Omental fat pad (tissue), 3 donors: ENCODE measurements at regions not wholly inside any gene's neighbourhood (a gene's known extent, or its start where the extent isn't known, plus 50 kb on each side); places are given as distances from the start of the nearest gene placed in this dataset.

Source experiments
- ATAC-seq: fragments of 150-250 bp; one replicate; pipeline ENCODE4 v1.9.1; 2016; ENCODE audit warnings: mild to moderate bottlenecking, moderate library complexity; ENCODE audit not compliant: low FRiP score
- DNase-seq: peaks from one replicate; pipeline ENCODE4 v3.0.0-alpha.2; 2019; ENCODE audit warnings: low spot score
- TF ChIP-seq, protein P1 (sequence below), 3 donors: fragments of 450-650 bp; IDR thresholded peaks; one replicate each; pipeline ENCODE4 v1.5.1; 2016 to 2017; ENCODE audit warnings: antibody characterized with exemption in 3 of 3, mild to moderate bottlenecking in 3 of 3, moderate library complexity in 2 of 3

- no peak for ATAC-seq
- DNase-seq = no peak
- TF ChIP-seq, protein P1, sequence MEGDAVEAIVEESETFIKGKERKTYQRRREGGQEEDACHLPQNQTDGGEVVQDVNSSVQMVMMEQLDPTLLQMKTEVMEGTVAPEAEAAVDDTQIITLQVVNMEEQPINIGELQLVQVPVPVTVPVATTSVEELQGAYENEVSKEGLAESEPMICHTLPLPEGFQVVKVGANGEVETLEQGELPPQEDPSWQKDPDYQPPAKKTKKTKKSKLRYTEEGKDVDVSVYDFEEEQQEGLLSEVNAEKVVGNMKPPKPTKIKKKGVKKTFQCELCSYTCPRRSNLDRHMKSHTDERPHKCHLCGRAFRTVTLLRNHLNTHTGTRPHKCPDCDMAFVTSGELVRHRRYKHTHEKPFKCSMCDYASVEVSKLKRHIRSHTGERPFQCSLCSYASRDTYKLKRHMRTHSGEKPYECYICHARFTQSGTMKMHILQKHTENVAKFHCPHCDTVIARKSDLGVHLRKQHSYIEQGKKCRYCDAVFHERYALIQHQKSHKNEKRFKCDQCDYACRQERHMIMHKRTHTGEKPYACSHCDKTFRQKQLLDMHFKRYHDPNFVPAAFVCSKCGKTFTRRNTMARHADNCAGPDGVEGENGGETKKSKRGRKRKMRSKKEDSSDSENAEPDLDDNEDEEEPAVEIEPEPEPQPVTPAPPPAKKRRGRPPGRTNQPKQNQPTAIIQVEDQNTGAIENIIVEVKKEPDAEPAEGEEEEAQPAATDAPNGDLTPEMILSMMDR (IDR thresholded peaks at IDR 0.05) = no peak
These were observed 433.5 kb downstream of the FLRT2 start for GRCh38 chr14:85963486-85963885.

- ATAC-seq = no peak
- TF ChIP-seq, protein P1 (IDR thresholded peaks at IDR 0.05) = no peak
- DNase-seq = no peak
These were observed 430.8 kb downstream of the FLRT2 start for GRCh38 chr14:85960756-85961155.

DNA sequence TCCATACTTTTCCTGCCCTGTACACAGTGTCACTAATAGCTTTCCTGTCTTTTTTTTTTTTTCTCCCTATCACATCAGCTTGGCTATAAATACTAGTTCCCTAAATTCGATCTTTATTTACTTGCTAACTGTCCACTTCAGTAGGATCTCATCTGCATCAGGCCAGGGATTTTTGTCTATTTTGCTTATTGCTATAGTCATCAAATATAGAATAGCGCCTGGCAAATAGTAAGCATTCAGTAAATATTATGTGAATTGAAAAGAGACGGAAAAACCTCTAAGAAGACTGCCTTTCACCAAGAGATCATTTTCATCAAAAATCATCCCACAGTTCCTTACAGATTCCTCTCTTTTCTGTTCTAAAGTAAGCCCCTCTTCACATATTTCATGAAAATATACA is 429.1 kb downstream of the FLRT2 start:
- no peak for DNase-seq
- TF ChIP-seq, protein P1 (IDR thresholded peaks at IDR 0.05) = no peak
- no peak for ATAC-seq

GRCh38 chr14:85958069-85958468 is 428.1 kb downstream of the FLRT2 start:
- TF ChIP-seq, protein P1 (IDR thresholded peaks at IDR 0.05) = no peak
- ATAC-seq = no peak
- no peak for DNase-seq

GRCh38 chr14:85953265-85953664 is 423.3 kb downstream of the FLRT2 start:
- no peak for ATAC-seq

GRCh38 chr14:85948153-85948552 is 418.2 kb downstream of the FLRT2 start:
- ATAC-seq (no peak), DNase-seq (no peak)
- TF ChIP-seq, protein P1 (IDR thresholded peaks at IDR 0.05) = no peak

More at GRCh38 chr14:85953265-85953664, 423.3 kb downstream of the FLRT2 start:
- no peak for DNase-seq
- TF ChIP-seq, protein P1 (IDR thresholded peaks at IDR 0.05) = no peak

DNA sequence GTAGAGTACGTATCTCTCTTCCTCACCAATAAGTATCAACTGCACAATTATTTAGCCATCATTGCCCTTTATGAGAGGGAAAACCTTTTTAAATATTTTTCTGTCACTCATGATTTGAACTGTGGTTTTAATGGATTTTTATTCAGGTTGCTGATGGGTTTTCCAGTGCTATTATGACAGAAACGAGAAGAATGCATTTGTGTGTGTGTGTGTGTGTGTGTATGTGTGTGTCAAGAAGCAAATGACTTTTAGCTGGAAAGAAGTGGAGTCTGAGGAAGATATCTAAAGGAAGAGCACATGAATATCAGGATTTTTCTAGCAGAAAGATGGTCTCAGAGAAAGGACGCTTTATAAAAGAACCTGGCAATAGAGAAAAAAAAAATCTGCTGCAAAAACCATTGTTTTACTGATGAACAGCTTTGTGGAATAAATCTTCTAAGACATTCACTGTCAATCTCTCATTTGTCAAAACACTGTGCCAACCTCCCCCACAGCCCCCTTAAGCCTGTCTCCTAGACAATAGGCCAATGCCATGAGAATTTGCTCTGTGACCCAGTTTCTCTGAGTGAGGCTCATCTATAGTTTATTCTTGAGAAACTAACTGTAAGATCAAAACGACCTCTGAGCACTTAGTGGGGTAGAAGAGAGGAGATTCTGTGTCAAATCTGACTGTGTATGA is 417.7 kb downstream of the FLRT2 start:
- DNase-seq (no peak), ATAC-seq (no peak)
- TF ChIP-seq, protein P1 (IDR thresholded peaks at IDR 0.05) = no peak
